ENCODE measurements at regions not wholly inside any gene's neighbourhood (a gene's known extent, or its start where the extent isn't known, plus 50 kb on each side); places are given as distances from the start of the nearest gene placed in this dataset.

DNA sequence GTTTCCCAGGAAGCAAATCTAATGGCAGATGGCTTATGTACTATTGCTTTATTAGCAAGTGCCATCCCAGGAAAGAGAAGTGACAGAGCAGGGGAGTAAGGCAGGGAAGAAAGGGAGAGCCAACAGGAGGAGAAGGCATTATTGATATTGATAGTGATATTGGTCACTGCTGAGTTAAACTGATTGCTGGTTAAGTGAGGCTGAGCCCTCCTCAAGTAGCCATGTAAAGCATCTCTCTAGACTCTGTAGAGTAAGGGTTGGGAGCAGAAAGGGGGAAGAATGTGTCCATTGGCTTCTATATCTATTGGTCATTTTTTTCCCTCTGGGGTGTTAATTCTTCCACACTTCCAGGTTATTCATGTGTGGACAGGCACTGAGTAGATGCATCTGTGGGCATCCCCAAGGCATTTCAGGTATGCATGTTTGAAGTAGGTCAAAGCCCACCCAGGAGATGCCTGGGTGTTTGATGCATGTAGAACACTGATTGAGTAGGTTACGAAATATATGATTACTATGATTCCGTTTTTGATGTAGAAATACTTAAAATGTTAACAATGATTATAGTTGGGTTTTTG, 290.5 kb upstream of the DPYD start:
- DNase-seq (ENCODE audit: low read depth in 1 of 2, low spot score in 1 of 2), result no peak

GRCh38 chr1:98210563-98210962, 289.7 kb upstream of the DPYD start:
- DNase-seq (ENCODE audit: low read depth in 1 of 2, low spot score in 1 of 2), result no peak

GRCh38 chr1:98210064-98210463, 289.2 kb upstream of the DPYD start:
- no peak for DNase-seq (ENCODE audit: low read depth in 1 of 2, low spot score in 1 of 2)

- no peak for DNase-seq (ENCODE audit: low read depth in 1 of 2, low spot score in 1 of 2)
Observed at GRCh38 chr1:98205291-98206017, 284.6 kb upstream of the DPYD start.

DNA sequence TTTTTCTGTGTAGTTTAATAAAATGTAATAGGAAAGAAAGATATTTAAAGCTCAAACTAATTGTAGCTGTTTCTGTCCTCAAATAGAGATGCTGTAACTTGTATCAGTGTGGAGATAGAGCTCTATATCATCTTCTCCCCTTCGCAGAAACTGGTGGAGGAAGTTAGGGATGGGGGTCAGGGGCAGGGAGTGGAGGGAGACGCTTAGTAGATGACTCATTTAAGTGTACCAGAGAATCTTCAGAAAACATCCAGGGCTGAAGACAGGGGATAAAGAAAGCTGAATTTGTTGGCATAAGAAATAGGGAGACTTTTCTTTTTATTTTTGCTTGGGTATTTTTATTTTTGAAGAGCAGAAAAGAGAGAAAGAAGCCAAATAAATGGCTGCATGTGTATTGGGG, 282.6 kb upstream of the DPYD start:
- no peak for DNase-seq (ENCODE audit: low read depth in 1 of 2, low spot score in 1 of 2)

- DNase-seq (ENCODE audit: low read depth in 1 of 2, low spot score in 1 of 2), result no peak
Observed at GRCh38 chr1:98201666-98202081, 280.8 kb upstream of the DPYD start.

DNA sequence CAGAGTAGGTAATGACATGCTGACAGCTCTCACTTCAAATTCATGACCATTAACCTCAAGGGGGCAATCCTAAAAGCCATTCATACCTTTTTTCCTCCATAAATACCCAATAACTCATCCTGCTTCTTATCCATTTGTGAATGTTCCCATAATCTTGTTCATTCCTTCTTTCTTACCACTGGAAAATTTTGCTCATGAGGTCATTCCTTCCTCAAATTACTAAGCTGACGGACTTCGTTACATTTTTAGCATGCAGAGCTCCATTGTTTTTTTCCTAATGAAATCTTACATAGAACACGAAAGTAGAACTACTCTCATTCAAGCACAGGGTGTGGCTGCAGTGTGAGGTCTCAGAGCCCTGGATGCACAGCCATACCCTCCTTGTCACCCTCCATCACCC, 276.5 kb upstream of the DPYD start:
- DNase-seq (ENCODE audit: low read depth in 1 of 2, low spot score in 1 of 2), result no peak

DNA sequence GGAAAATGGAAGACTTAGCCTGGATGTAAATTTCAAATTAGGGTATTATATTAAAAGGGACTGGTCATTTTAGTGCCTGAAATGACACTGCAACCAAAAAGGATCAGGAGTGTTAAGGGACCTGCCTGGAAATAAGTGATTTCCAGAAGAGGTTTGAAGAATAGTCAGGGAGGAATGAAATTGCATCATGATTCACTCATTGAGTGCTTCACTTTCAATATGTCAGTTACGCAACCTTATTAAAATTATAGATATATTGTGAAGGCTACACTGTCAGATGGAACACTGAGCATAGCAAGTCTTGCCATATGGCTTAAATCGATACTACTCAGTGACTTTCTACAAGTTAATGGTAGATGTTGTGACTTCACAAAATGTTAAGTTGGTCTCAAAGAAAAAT, 275.2 kb upstream of the DPYD start:
- no peak for DNase-seq (ENCODE audit: low read depth in 1 of 2, low spot score in 1 of 2)

DNA sequence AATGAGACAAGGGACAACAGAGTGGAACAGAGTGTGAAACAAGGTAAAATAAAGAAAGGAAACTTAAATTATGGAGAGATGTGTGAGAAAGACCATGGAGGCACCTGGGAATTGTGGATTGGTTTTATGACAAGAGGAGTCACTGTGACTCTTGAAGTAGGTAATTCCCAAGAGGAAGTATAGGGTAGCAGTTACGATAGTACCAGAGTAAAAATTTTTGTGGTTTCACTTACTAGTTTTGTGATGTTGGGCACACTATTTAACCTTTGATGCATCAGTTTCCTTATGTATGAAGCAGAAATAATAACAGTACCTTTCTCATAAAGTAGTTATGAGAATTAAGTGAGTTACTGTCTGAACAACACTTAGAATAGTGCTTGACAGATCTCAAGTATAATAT, 267.9 kb upstream of the DPYD start:
- DNase-seq (ENCODE audit: low read depth in 1 of 2, low spot score in 1 of 2), result no peak

GRCh38 chr1:98184856-98185255, 264.0 kb upstream of the DPYD start:
- DNase-seq (ENCODE audit: low read depth in 1 of 2, low spot score in 1 of 2), result no peak

DNA sequence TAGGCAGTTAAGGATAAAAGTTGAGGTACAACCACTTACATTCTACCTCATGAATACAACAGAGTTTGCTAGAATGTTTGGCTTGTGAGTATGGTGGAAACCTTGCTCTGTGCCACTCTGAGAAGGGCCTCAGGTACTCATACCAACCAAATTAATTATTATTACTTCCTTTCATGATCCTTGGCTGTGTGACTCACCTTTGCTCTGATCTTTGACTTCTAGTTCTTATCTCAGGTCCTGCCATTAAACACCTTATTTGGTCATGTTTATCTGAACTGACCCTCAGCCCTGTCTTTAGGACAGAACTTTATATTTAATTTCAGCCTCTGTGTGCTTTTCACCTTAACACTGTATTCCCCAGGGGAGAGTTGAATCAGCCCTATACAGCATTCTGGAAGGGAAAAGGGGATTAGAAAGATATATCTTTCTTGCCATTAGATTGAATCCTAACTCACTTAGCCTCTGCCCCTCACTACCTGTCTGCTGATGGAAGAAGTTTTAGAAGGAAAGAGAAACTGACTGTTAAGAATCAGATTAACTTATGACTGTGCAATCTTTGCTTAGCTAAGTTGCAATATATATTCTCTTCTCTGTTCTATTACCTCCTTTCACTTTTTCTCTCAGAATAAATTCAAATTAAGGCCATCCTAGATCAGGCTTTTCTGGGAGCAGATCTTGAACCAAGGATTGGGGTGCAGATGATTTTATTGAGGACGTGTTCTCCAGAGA, 260.4 kb upstream of the DPYD start:
- DNase-seq (ENCODE audit: low read depth in 1 of 2, low spot score in 1 of 2), result no peak

DNA sequence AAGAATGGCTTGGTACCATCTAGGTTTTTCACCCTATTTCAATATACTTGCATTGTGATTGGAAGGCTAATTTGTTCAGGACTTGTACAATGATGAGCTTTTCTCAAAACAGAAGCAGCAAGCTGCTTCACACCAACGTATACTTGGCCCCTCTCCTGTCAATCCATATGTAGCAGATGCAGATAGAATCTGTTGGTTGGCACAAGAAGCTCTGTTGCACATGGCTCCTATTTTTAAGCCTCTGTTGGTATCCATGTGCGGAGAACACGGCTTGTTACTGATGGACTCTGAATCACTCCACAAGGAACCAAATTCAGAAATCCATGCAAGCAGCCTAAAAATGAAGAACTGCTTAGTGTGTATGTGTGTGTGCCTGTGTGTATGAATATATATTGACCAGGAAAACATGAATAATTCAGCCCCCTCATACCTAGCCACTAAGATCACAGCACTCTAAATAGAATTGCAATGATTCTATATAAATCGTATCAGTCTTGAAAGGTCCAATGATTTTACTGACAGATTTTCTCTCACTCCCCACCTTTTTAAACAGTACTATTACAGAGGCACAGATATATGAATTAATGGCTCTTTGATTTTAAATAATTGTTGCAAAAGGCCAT, 258.4 kb upstream of the DPYD start:
- DNase-seq (ENCODE audit: low read depth in 1 of 2, low spot score in 1 of 2), result no peak

DNA sequence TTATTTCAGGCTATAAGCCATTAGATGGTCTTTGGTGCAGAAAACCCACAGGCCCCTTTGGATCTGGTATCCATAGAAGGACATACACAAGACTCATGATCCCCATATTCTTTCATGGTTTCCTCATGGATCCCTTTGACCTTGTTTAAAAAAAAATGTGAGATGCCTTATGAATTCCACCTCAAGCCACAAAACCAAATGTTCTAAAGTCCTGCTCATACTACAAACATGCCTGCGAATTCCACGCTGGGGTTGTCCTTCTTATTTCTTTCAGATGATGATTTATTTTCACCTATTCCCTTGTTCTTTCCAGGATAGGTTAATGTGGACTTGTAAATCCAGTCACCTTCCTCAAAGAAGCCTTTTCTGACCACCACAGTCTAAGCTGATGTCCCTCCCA, 256.9 kb upstream of the DPYD start:
- no peak for DNase-seq (ENCODE audit: low read depth in 1 of 2, low spot score in 1 of 2)

- DNase-seq (ENCODE audit: low read depth in 1 of 2, low spot score in 1 of 2), result no peak
Observed at GRCh38 chr1:98176936-98177335, 256.1 kb upstream of the DPYD start.

DNA sequence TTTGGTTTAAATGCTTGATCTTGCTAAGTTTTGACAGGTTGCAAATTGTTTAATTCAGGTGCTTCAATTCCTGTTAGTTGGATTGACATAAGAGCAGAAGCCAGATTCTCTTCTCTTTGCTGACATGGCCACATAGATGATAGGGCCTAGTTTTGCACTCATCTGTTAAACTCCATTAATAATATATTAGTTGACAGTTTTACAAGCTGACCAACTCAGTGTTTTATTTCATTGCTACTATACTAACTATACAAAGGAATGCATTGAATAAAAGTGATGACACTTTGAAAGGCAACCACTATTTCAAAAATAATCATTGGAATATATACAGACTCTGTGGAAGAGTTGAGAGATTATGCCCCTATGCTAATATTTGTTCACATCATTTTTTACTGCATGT, 255.6 kb upstream of the DPYD start:
- no peak for DNase-seq (ENCODE audit: low read depth in 1 of 2, low spot score in 1 of 2)

DNA sequence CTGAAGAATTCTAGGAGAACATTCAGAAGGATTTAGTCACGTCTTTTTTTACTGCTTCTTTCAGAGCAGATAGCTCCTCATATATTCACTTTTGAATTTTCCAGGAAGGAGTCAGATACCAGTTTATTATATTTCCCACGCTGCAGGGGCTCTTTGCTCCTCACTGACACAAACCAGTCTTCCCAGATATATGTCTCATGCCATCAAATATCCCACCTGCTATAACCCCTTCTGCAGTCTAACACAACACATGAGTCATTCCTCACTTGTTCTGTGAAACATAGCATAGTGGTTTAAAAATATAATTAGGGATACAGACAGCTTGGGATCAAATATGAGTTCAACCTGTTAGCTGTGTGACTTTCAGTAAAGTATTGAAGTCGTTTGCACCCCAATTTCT, 251.7 kb upstream of the DPYD start:
- DNase-seq (ENCODE audit: low read depth in 1 of 2, low spot score in 1 of 2), result no peak

GRCh38 chr1:98172022-98172421, 251.2 kb upstream of the DPYD start:
- DNase-seq (ENCODE audit: low read depth in 1 of 2, low spot score in 1 of 2), result no peak

DNA sequence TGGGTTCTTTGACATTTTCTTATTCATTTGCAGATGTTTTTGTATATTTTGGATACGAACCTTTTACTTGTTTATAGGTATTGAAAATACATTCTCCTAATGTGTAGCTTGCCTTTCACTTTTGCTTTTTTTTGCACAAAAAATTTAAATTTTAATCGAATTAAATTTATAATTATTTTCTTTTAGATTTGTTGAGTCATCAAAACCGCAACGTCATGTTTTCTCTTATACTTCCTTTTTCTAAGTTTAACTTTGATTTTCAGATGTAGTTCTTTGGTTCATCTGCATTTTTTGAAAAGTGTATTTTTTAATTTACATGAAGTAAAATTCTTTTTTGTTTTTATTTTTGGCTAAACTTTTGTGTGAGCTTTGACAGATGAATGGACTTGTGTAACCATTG, 243.7 kb upstream of the DPYD start:
- no peak for DNase-seq (ENCODE audit: low read depth in 1 of 2, low spot score in 1 of 2)

DNA sequence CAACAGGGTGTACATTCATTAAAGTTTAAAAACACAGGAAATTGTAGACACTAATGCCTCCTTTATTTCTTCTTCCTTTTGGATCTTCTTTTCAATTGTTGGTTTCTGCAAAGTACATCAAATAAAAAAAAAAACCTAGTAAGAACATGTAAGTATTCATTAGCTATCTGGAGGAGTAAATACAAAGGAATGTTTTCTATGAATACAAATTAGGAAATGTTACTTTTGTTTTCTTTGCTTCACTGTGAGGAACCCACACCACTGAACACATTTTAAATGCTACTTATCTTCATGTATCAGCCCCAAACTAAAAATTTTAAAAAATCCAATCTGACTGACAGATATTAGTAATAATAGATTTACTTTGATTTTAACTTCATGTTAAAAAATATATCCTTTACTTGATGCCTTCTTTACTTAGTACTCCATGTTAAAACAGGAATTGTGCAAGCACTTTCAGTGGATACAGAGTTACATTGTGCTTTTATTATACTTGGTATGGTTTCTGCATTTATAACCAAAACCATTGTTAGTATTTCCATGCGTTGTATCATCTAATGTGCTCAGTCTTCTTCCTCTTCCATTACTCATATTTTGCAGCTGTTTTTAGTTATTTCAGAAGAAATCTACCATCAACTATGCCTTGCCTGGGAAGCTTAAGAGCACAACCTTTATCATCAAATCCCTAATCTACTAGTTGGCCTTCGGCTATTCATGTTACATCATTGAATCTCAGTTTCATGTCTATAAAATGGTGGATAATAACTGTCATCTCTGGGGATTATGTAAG, 236.9 kb upstream of the DPYD start:
- DNase-seq (ENCODE audit: low read depth in 1 of 2, low spot score in 1 of 2), result no peak

- DNase-seq (ENCODE audit: low read depth in 1 of 2, low spot score in 1 of 2), result no peak
Observed at GRCh38 chr1:98147280-98147679, 226.4 kb upstream of the DPYD start.

DNA sequence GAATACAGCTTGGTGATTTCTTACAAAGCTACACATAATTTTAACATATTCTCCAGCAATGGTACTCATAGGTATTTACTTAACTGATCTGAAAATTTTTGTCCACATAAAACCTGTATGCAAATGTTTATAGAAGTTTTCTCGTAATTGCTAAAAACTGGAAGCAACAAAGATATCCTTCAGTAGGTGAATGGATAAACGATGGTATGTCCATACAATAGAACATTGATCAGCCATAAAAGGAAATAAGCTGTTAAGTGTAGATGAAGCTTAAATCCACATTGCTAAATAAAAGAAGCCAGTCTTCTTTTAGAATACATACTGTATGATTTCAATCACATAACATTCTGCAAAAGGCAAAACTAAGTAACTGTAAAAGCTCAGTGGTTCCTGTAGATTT, 224.8 kb upstream of the DPYD start:
- no peak for DNase-seq (ENCODE audit: low read depth in 1 of 2, low spot score in 1 of 2)
